Spleen (tissue), 7 donors: ENCODE measurements at regions not wholly inside any gene's neighbourhood (a gene's known extent, or its start where the extent isn't known, plus 50 kb on each side); places are given as distances from the start of the nearest gene placed in this dataset.

Experiments used
- CTCF ChIP-seq, 11 experiments: fragments of 200-600 bp in 7 of 11; fragments of 450-650 bp in 4 of 11; sonication (generic) in 4 of 11; IDR thresholded peaks in 8 of 11; conservative IDR thresholded peaks in 3 of 11; 1 replicate in 7 of 11; 2 replicates in 4 of 11; pipeline versions ENCODE4 v1.4.0 to v1.8.0; 2016 to 2021; ENCODE audit warnings: antibody characterized with exemption in 11 of 11, inconsistent platforms in 4 of 11, mild to moderate bottlenecking in 1 of 11
- POLR2A ChIP-seq, 3 donors: fragments of 450-650 bp; IDR thresholded peaks; one replicate each; pipeline ENCODE4 v1.5.1; 2017; ENCODE audit warnings: antibody characterized with exemption in 3 of 3, mild to moderate bottlenecking in 1 of 3
- donor health status: DM: no; HTN: no; CAD: no; lungs with moderate emphysema.
- donor health status: DM: no; HTN: no; CAD: no.
- donor health status: DM: no; HTN: no; CAD: no.

GRCh38 chr2:22694856-22695255, 690.1 kb upstream of the KLHL29 start:
- no peak for TF ChIP-seq CTCF (IDR thresholded peaks at IDR 0.05 in 8 of 11, conservative IDR thresholded peaks at IDR 0.05 in 3 of 11)
- TF ChIP-seq POLR2A (IDR thresholded peaks at IDR 0.05): no peak
